Loucy (cell line): ENCODE measurements at regions not wholly inside any gene's neighbourhood (a gene's known extent, or its start where the extent isn't known, plus 50 kb on each side); places are given as distances from the start of the nearest gene placed in this dataset.

ENCODE experiments used
- H2AFZ ChIP-seq: fragments of 200-600 bp; sonication (generic); 2 replicates; pipeline ENCODE4 v1.6.0; 2016; ENCODE audit warnings: antibody characterized with exemption, mild to moderate bottlenecking, low read length, moderate library complexity
- H3F3A ChIP-seq: fragments of 200-600 bp; 2 replicates; pipeline ENCODE4 v1.6.0; 2016; ENCODE audit warnings: antibody characterized with exemption, low read depth, mild to moderate bottlenecking
- H3K27me3 ChIP-seq: fragments of 200-600 bp; sonication (generic); 2 replicates; pipeline ENCODE4 v1.6.1; 2014; ENCODE audit warnings: low read length, mild to moderate bottlenecking; ENCODE audit not compliant: insufficient read depth, poor library complexity, severe bottlenecking
- H3K36me3 ChIP-seq: fragments of 200-600 bp; sonication (generic); 2 replicates; pipeline ENCODE4 v1.6.1; 2016; ENCODE audit warnings: low read length; ENCODE audit not compliant: insufficient read depth
- H3K4me1 ChIP-seq: fragments of 200-600 bp; sonication (generic); 2 replicates; pipeline ENCODE4 v1.5.1; 2014; ENCODE audit warnings: low read length, mild to moderate bottlenecking; ENCODE audit not compliant: insufficient read depth, poor library complexity, severe bottlenecking
- H3K4me2 ChIP-seq: fragments of 200-600 bp; sonication (generic); 2 replicates; pipeline ENCODE4 v1.6.0; 2014; ENCODE audit warnings: antibody characterized with exemption, low read length, low read depth, mild to moderate bottlenecking; ENCODE audit not compliant: poor library complexity, severe bottlenecking
- H3K4me3 ChIP-seq: fragments of 200-600 bp; sonication (generic); 2 replicates; pipeline ENCODE4 v1.5.1; 2014; ENCODE audit warnings: low read length, mild to moderate bottlenecking, mixed read lengths; ENCODE audit not compliant: poor library complexity, severe bottlenecking
- H3K79me2 ChIP-seq: fragments of 200-600 bp; sonication (generic); 2 replicates; pipeline ENCODE4 v1.6.1; 2014; ENCODE audit warnings: low read length; ENCODE audit not compliant: insufficient read depth
- H3K9ac ChIP-seq: fragments of 200-600 bp; sonication (generic); 2 replicates; pipeline ENCODE4 v1.6.0; 2014; ENCODE audit warnings: mild to moderate bottlenecking, low read depth, low read length, moderate library complexity; ENCODE audit not compliant: poor library complexity, severe bottlenecking
- H3K9me2 ChIP-seq: fragments of 200-600 bp; sonication (generic); replicated peaks from 2 replicates; pipeline ENCODE4 v1.6.1; 2016; ENCODE audit warnings: low read depth, low read length, mixed read lengths
- H3K9me3 ChIP-seq: fragments of 200-600 bp; sonication (generic); 2 replicates; pipeline ENCODE4 v1.6.1; 2014; ENCODE audit warnings: mild to moderate bottlenecking, antibody characterized with exemption, low read length, low read depth; ENCODE audit not compliant: insufficient read depth
- H4K20me1 ChIP-seq: fragments of 200-600 bp; sonication (generic); 2 replicates; pipeline ENCODE4 v1.6.0; 2014; ENCODE audit warnings: antibody characterized with exemption, low read length, mild to moderate bottlenecking; ENCODE audit not compliant: insufficient read depth, poor library complexity, severe bottlenecking
- EZH2phosphoT487 ChIP-seq: fragments of 200-600 bp; IDR thresholded peaks from 2 replicates; pipeline ENCODE4 v1.6.1; 2018; ENCODE audit warnings: antibody characterized with exemption, mild to moderate bottlenecking, moderate library complexity, borderline replicate concordance
- TF ChIP-seq, protein P1 (sequence below): fragments of 200-600 bp; sonication (generic); conservative IDR thresholded peaks from 2 replicates; pipeline ENCODE4 v1.5.1; 2014; ENCODE audit warnings: mild to moderate bottlenecking, antibody characterized with exemption, low read length

GRCh38 chr4:91924625-91925024, 379.1 kb upstream of the GRID2 start:
- Histone ChIP-seq H2AFZ (no peak overlapping the region), H3F3A (no peaks in the 10 kb centered on the region), H3K9ac (no peak overlapping the region), H4K20me1 (no peaks in the 10 kb centered on the region), H3K4me3 (no peak overlapping the region), H3K4me1 (no peaks in the 10 kb centered on the region), H3K79me2 (no peaks in the 10 kb centered on the region), H3K4me2 (no peak overlapping the region), H3K9me2 (no peaks in the 10 kb centered on the region), H3K36me3 (no peaks in the 10 kb centered on the region), H3K9me3 (no peaks in the 10 kb centered on the region), H3K27me3 (no peaks in the 10 kb centered on the region)
- TF ChIP-seq, protein P1, sequence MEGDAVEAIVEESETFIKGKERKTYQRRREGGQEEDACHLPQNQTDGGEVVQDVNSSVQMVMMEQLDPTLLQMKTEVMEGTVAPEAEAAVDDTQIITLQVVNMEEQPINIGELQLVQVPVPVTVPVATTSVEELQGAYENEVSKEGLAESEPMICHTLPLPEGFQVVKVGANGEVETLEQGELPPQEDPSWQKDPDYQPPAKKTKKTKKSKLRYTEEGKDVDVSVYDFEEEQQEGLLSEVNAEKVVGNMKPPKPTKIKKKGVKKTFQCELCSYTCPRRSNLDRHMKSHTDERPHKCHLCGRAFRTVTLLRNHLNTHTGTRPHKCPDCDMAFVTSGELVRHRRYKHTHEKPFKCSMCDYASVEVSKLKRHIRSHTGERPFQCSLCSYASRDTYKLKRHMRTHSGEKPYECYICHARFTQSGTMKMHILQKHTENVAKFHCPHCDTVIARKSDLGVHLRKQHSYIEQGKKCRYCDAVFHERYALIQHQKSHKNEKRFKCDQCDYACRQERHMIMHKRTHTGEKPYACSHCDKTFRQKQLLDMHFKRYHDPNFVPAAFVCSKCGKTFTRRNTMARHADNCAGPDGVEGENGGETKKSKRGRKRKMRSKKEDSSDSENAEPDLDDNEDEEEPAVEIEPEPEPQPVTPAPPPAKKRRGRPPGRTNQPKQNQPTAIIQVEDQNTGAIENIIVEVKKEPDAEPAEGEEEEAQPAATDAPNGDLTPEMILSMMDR = no peak
- no peak for TF ChIP-seq EZH2phosphoT487

DNA sequence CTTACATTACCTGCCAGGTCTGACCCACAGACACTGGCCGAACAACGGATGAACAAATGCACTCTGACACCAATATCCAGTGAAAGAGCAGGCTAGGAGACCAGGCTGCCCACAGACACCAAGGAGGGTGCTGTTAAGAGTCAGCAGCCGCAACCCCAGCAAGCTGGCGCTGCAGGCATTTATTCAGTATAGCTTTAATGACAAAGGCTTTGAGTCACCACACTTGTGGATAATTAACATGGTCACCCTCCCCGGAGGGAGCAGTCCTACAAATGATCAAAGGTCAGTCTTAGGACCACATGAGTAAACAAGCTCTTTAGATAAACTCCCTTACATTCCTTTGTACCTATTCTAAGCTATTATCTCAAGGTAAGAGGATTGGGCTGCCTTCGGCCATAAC, 368.5 kb upstream of the GRID2 start:
- no peak overlapping the region for H3K4me3 ChIP-seq
- H3K79me2 ChIP-seq = no peaks in the 10 kb centered on the region
- no peak for TF ChIP-seq EZH2phosphoT487
- TF ChIP-seq, protein P1 = no peak

DNA sequence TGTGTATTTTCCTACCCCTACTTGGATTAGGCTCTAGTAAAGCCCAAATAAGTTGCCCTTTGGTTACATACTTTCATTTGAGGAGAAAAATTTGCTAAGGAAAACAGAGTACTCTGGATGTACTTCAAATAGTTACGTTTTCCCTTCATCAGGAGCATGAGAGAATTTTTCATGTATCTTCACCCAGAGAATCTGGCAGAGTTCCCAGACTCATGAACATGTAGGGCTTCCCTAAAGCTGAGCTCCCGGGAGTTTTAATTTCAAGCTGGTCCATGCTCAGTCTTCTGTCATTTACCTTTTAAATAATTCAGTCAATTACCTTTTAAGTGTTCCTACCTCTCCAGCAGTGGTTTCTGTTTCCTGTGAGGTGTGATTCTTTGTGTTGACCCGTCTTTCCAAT, 367.5 kb upstream of the GRID2 start:
- TF ChIP-seq EZH2phosphoT487 = no peak
- TF ChIP-seq, protein P1 = no peak
- H3K27me3 ChIP-seq = no peaks in the 10 kb centered on the region

More for the DNA sequence above, 368.5 kb upstream of the GRID2 start:
- Histone ChIP-seq H3K9me2 (no peaks in the 10 kb centered on the region), H2AFZ (no peak overlapping the region), H3K36me3 (no peaks in the 10 kb centered on the region), H3F3A (no peaks in the 10 kb centered on the region), H4K20me1 (no peaks in the 10 kb centered on the region), H3K27me3 (no peaks in the 10 kb centered on the region), H3K9me3 (no peaks in the 10 kb centered on the region), H3K9ac (no peak overlapping the region), H3K4me2 (no peak overlapping the region), H3K4me1 (no peaks in the 10 kb centered on the region)

More for the DNA sequence above, 367.5 kb upstream of the GRID2 start:
- H3K9ac ChIP-seq = no peak overlapping the region
- H3K4me2 ChIP-seq = no peak overlapping the region
- H3K9me3 ChIP-seq = no peaks in the 10 kb centered on the region
- no peaks in the 10 kb centered on the region for H4K20me1 ChIP-seq
- H2AFZ ChIP-seq = no peak overlapping the region
- no peaks in the 10 kb centered on the region for H3K79me2 ChIP-seq
- H3K36me3 ChIP-seq = no peaks in the 10 kb centered on the region
- H3K4me1 ChIP-seq = no peaks in the 10 kb centered on the region
- no peaks in the 10 kb centered on the region for H3K9me2 ChIP-seq
- no peaks in the 10 kb centered on the region for H3F3A ChIP-seq
- H3K4me3 ChIP-seq = no peak overlapping the region
